ENCODE measurements at regions not wholly inside any gene's neighbourhood (a gene's known extent, or its start where the extent isn't known, plus 50 kb on each side); places are given as distances from the start of the nearest gene placed in this dataset.
A peak's percentile ranks its signal among the peaks of the same experiment; 100 is the strongest.

DNA sequence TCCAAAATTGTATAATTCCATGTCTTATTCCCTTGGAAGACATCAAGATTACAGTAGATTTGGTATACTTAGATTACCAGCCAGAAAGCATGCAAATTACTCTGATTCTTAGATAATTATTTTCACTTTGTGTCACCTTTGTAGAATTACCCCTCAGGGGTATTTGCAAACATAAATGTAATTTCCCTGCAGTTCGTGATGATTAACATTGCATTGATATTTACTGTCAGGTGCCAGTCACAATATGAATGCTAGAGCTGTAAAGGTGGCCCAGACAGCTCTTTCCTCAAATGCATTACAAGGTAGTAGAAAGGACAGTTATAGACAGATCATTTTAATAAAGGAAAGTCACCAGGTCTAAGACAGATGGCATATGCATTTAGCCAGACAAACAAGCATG, 1537.5 kb upstream of the PIK3C3 start:
- no peak for DNase-seq (ENCODE audit: low read depth)

GRCh38 chr18:40415821-40416220, 1539.2 kb upstream of the PIK3C3 start:
- no peak for DNase-seq (ENCODE audit: low read depth)
- no peak overlapping the region for H3K4me3 ChIP-seq (ENCODE audit: low read depth, low read length)

More for the DNA sequence above, 1537.5 kb upstream of the PIK3C3 start:
- no peak overlapping the region for H3K4me3 ChIP-seq (ENCODE audit: low read depth, low read length)

DNA sequence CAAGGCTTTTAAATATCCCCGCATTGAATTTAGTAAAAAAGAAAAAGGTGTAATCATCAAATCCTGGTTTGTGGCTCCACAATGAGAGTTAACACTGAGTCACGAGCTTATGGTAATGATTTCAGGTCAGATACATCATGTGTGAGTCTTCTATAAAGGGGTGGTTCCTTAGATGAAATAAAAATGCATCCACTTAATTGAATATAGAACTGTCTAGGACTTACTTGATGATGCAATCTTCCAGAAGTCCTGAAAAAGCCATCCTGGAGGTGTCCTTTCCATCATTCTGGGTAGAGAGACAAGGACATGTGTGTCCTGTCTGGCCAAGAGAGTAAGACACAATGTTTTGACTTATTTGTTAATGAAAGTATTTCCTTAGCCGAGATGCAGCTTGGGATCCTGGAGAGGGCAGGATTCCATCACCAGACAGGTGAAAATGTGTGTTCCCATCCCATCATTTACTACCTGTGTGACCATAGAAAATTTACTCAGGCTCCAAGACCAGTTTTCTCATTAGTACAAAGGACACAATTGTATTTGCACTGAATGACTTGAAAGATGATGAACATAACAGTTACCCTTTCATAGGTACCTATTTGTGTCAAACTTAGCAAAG, 1539.8 kb upstream of the PIK3C3 start:
- H3K4me3 ChIP-seq (ENCODE audit: low read depth, low read length), result no peak overlapping the region
- DNase-seq (ENCODE audit: low read depth), result no peak

GRCh38 chr18:40414155-40414754, 1540.8 kb upstream of the PIK3C3 start:
- peak; percentile 31 for DNase-seq (ENCODE audit: low read depth)
- H3K4me3 ChIP-seq (ENCODE audit: low read depth, low read length), result no peak overlapping the region

GRCh38 chr18:40413160-40413559, 1541.9 kb upstream of the PIK3C3 start:
- DNase-seq (ENCODE audit: low read depth), result peak; percentile 28
- no peak overlapping the region for H3K4me3 ChIP-seq (ENCODE audit: low read depth, low read length)

DNA sequence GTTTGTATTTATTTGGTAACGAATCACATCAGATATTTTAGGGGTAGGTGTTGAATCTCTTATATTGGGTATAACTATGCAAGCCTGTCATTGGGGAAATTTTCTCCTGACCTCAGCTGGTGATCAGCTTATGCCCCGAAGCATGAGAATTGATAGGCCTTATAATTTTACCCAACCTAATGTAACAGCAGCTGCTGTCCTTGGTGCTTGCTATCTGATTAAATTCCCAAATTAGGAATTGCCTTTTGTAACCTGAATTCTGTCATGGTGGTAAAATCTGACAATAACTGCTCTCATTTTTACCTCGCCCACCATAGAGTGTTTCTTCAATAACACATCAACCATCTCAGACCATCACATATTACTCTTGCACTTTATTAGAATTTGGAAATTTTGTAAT, 1542.6 kb upstream of the PIK3C3 start:
- DNase-seq (ENCODE audit: low read depth), result no peak
- H3K4me3 ChIP-seq (ENCODE audit: low read depth, low read length), result no peak overlapping the region

- peak; percentile 62 for DNase-seq (ENCODE audit: low read depth)
- H3K4me3 ChIP-seq (ENCODE audit: low read depth, low read length), result no peak overlapping the region
Observed at GRCh38 chr18:40407909-40408308, 1547.1 kb upstream of the PIK3C3 start.

- H3K4me3 ChIP-seq (ENCODE audit: low read depth, low read length), result no peak overlapping the region
- no peak for DNase-seq (ENCODE audit: low read depth)
Observed at GRCh38 chr18:40404284-40404683, 1550.8 kb upstream of the PIK3C3 start.

GRCh38 chr18:40402052-40402451, 1553.0 kb upstream of the PIK3C3 start:
- no peak overlapping the region for H3K4me3 ChIP-seq (ENCODE audit: low read depth, low read length)
- no peak for DNase-seq (ENCODE audit: low read depth)

- no peak for DNase-seq (ENCODE audit: low read depth)
- H3K4me3 ChIP-seq (ENCODE audit: low read depth, low read length), result no peak overlapping the region
Observed at GRCh38 chr18:40388121-40388520, 1566.9 kb upstream of the PIK3C3 start.

GRCh38 chr18:40387130-40387787, 1567.8 kb upstream of the PIK3C3 start:
- DNase-seq (ENCODE audit: low read depth), result no peak
- H3K4me3 ChIP-seq (ENCODE audit: low read depth, low read length), result no peak overlapping the region

DNA sequence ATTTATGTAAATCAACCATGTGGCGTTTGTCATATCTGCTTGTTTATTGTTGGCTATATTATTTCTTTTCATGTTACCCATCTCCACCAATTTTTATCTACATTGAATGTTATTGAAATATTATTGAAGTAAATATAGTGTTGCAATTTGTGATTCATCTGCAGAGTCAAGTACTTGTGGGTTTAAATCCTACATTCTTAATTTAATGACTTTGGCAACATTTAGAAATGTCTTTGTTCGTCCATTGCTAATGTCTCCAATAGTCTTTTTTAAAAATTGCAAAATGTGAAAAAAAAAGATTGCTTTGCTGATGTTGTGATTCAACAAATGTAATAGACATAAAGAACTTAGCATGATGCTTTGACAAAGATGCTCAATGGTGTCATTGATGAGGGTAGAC, 1572.8 kb upstream of the PIK3C3 start:
- no peak overlapping the region for H3K4me3 ChIP-seq (ENCODE audit: low read depth, low read length)

GRCh38 chr18:40380686-40381439, 1574.2 kb upstream of the PIK3C3 start:
- no peak overlapping the region for H3K4me3 ChIP-seq (ENCODE audit: low read depth, low read length)
- peak; percentile 54 for DNase-seq (ENCODE audit: low read depth)

More for the DNA sequence above, 1572.8 kb upstream of the PIK3C3 start:
- no peak for DNase-seq (ENCODE audit: low read depth)

GRCh38 chr18:40375837-40376236, 1579.2 kb upstream of the PIK3C3 start:
- DNase-seq (ENCODE audit: low read depth), result no peak
- H3K4me3 ChIP-seq (ENCODE audit: low read depth, low read length), result no peak overlapping the region

DNA sequence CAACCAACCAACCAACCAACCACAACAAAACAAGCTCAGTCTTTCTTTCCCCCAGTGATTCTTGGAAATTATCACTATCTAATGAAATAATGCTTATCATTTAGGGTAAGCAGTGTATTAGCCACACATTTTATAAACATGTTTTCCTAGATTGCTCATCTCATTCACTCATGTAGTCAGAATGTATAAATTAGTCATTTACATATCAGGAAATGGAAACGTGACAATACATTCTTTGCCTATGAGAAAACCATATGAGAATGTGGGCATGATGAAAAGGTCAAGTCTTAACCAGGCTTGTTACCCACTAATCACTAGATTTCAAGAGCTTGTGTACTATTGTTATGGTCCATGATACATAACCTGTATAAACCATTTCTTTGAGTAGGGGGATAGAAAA, 1583.4 kb upstream of the PIK3C3 start:
- no peak overlapping the region for H3K4me3 ChIP-seq (ENCODE audit: low read depth, low read length)
- peak; percentile 40 for DNase-seq (ENCODE audit: low read depth)

- DNase-seq (ENCODE audit: low read depth), result no peak
- no peak overlapping the region for H3K4me3 ChIP-seq (ENCODE audit: low read depth, low read length)
Observed at GRCh38 chr18:40367576-40367975, 1587.5 kb upstream of the PIK3C3 start.

- no peak for DNase-seq (ENCODE audit: low read depth)
- no peak overlapping the region for H3K4me3 ChIP-seq (ENCODE audit: low read depth, low read length)
Observed at GRCh38 chr18:40366521-40366920, 1588.5 kb upstream of the PIK3C3 start.

DNA sequence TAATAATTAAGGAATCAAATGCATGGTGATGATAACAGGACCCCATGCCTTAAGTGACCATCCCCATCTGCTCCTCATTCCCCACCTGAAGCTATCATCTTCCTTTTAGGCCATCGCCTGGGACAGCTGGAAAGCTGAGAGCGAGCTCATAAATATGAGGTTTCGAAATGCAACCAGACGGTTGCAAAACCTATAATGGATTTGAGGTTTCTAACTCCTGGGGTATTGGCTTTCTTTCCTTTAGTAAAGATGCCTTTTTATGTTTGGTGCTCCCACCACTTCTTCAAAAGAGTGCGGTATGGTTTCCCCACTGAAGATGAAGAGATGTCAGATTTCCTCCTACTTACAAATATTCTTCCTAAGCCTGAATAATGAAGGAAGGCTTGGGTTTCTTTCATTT, 1589.5 kb upstream of the PIK3C3 start:
- no peak overlapping the region for H3K4me3 ChIP-seq (ENCODE audit: low read depth, low read length)
- peak; percentile 47 for DNase-seq (ENCODE audit: low read depth)

DNA sequence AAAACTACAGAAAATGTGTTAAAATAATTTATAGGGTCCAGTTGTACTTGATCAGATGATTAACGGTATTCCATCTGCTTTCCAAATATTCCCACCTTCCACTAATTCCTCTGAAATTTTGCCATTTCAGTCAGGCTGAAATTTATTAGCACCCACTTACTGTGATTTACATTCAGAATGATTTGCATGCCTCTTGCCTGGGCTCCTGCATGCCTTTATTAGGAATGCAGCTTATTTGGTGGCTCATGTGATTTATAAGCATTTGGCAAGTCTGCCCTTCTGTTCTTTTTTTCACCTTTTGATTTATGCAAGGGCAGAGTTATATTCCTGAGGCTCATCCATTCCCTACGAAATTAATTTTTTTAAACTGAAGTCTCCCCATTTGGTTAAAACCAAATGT, 1594.5 kb upstream of the PIK3C3 start:
- DNase-seq (ENCODE audit: low read depth), result no peak
- no peak overlapping the region for H3K4me3 ChIP-seq (ENCODE audit: low read depth, low read length)

DNA sequence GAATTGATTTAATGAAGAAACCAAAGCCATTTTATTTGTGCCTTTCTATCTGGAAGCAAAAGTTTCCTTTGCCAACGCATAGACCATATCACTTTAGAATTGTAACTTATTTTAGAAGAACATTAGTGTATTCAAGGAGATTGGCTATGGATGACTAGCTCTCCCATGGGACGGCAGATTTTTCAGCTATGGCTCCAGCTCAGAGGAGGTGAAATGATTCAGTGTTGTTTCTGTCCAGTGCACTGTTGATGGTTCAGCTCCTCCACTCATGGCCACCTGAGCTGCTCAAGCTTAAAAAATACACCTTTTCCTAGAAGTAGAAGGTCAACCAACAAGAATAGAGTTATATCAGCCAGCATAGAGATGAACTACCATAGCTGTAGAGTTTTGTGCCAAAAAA, 1597.5 kb upstream of the PIK3C3 start:
- no peak overlapping the region for H3K4me3 ChIP-seq (ENCODE audit: low read depth, low read length)
- peak; percentile 86 for DNase-seq (ENCODE audit: low read depth)

All from skeletal muscle cell (primary cell).